ENCODE measurements at regions not wholly inside any gene's neighbourhood (a gene's known extent, or its start where the extent isn't known, plus 50 kb on each side); places are given as distances from the start of the nearest gene placed in this dataset.

GRCh38 chr1:199725002-199725565 lies 302.4 kb upstream of the NR5A2 start:
- no peak overlapping the region for H2AK5ac ChIP-seq (ENCODE audit: low read length, severe bottlenecking)
- H3K27ac ChIP-seq (ENCODE audit: low read length, poor library complexity, severe bottlenecking), result no peak overlapping the region
- WGBS, result 95% methylated on average over 3 of the region's 3 CpGs

GRCh38 chr1:199727682-199728081 lies 299.8 kb upstream of the NR5A2 start:
- Histone ChIP-seq H3K9me3 (ENCODE audit: control insufficient read depth, low read length) (no peaks in the 10 kb centered on the region), H3K9ac (ENCODE audit: low read length) (no peak overlapping the region), H2BK5ac (ENCODE audit: low read depth, low read length, poor library complexity, severe bottlenecking) (no peak overlapping the region), H2BK120ac (ENCODE audit: low read depth, low read length) (no peak overlapping the region), H4K8ac (ENCODE audit: low read length) (no peak overlapping the region), H2AFZ (ENCODE audit: low read depth, low read length) (no peak overlapping the region), H4K91ac (ENCODE audit: low read length) (no peak overlapping the region), H3K36me3 (ENCODE audit: control insufficient read depth in 1 of 2, insufficient read depth in 2 of 2, low read depth in 1 of 2, low read length in 2 of 2) (no peaks in the 10 kb centered on the region), H3K23ac (ENCODE audit: low read length in 2 of 2) (no peak overlapping the region), H3K14ac (ENCODE audit: low read length in 2 of 2) (no peak overlapping the region), H3K4me2 (ENCODE audit: low read length, poor library complexity, severe bottlenecking) (no peak overlapping the region), H3K27me3 (ENCODE audit: control insufficient read depth in 1 of 2, insufficient read depth in 1 of 2, low read length in 2 of 2) (no peaks in the 10 kb centered on the region), H2AK5ac (ENCODE audit: low read length, severe bottlenecking) (no peak overlapping the region), H2BK15ac (ENCODE audit: low read depth, poor library complexity, severe bottlenecking) (no peak overlapping the region), H3K4me1 (ENCODE audit: control insufficient read depth, insufficient read depth, low read depth, low read length) (no peaks in the 10 kb centered on the region), H3K79me1 (replicated peaks; ENCODE audit: low read length, poor library complexity, severe bottlenecking) (no peaks in the 10 kb centered on the region), H3K27ac (ENCODE audit: low read length, poor library complexity, severe bottlenecking) (no peak overlapping the region), H3K18ac (ENCODE audit: low read depth in 1 of 2, low read length in 2 of 2) (no peak overlapping the region), H3K4me3 (ENCODE audit: insufficient read depth in 1 of 2, low read depth in 1 of 2, low read length in 2 of 2) (no peak overlapping the region), H2BK12ac (ENCODE audit: low read length in 2 of 2) (no peak overlapping the region), H3K4ac (ENCODE audit: low read depth in 1 of 2, low read length in 2 of 2) (no peak overlapping the region)
- DNase-seq, result no peak
- WGBS, result 95% methylated on average over 2 of the region's 2 CpGs

More at GRCh38 chr1:199725002-199725565, 302.4 kb upstream of the NR5A2 start:
- Histone ChIP-seq H3K9me3 (ENCODE audit: control insufficient read depth, low read length) (no peaks in the 10 kb centered on the region), H3K4me3 (ENCODE audit: insufficient read depth in 1 of 2, low read depth in 1 of 2, low read length in 2 of 2) (no peak overlapping the region), H3K36me3 (ENCODE audit: control insufficient read depth in 1 of 2, insufficient read depth in 2 of 2, low read depth in 1 of 2, low read length in 2 of 2) (no peaks in the 10 kb centered on the region), H2AFZ (ENCODE audit: low read depth, low read length) (no peak overlapping the region), H3K27me3 (ENCODE audit: control insufficient read depth in 1 of 2, insufficient read depth in 1 of 2, low read length in 2 of 2) (no peaks in the 10 kb centered on the region), H4K91ac (ENCODE audit: low read length) (no peak overlapping the region), H3K4ac (ENCODE audit: low read depth in 1 of 2, low read length in 2 of 2) (no peak overlapping the region), H3K23ac (ENCODE audit: low read length in 2 of 2) (no peak overlapping the region), H2BK15ac (ENCODE audit: low read depth, poor library complexity, severe bottlenecking) (no peak overlapping the region), H3K4me2 (ENCODE audit: low read length, poor library complexity, severe bottlenecking) (no peak overlapping the region), H3K4me1 (ENCODE audit: control insufficient read depth, insufficient read depth, low read depth, low read length) (no peaks in the 10 kb centered on the region), H3K9ac (ENCODE audit: low read length) (no peak overlapping the region), H2BK120ac (ENCODE audit: low read depth, low read length) (no peak overlapping the region), H2BK5ac (ENCODE audit: low read depth, low read length, poor library complexity, severe bottlenecking) (no peak overlapping the region), H4K8ac (ENCODE audit: low read length) (no peak overlapping the region), H3K79me1 (replicated peaks; ENCODE audit: low read length, poor library complexity, severe bottlenecking) (no peaks in the 10 kb centered on the region), H3K18ac (ENCODE audit: low read depth in 1 of 2, low read length in 2 of 2) (no peak overlapping the region), H3K14ac (ENCODE audit: low read length in 2 of 2) (no peak overlapping the region), H2BK12ac (ENCODE audit: low read length in 2 of 2) (no peak overlapping the region)
- DNase-seq, result no peak

- Histone ChIP-seq H3K36me3 (ENCODE audit: control insufficient read depth in 1 of 2, insufficient read depth in 2 of 2, low read depth in 1 of 2, low read length in 2 of 2) (no peaks in the 10 kb centered on the region), H3K4me1 (ENCODE audit: control insufficient read depth, insufficient read depth, low read depth, low read length) (no peaks in the 10 kb centered on the region), H2BK15ac (ENCODE audit: low read depth, poor library complexity, severe bottlenecking) (no peak overlapping the region), H3K23ac (ENCODE audit: low read length in 2 of 2) (no peak overlapping the region), H3K9me3 (ENCODE audit: control insufficient read depth, low read length) (no peaks in the 10 kb centered on the region), H2AK5ac (ENCODE audit: low read length, severe bottlenecking) (no peak overlapping the region), H3K14ac (ENCODE audit: low read length in 2 of 2) (no peak overlapping the region), H3K79me1 (replicated peaks; ENCODE audit: low read length, poor library complexity, severe bottlenecking) (no peaks in the 10 kb centered on the region), H2BK120ac (ENCODE audit: low read depth, low read length) (no peak overlapping the region), H3K4me3 (ENCODE audit: insufficient read depth in 1 of 2, low read depth in 1 of 2, low read length in 2 of 2) (no peak overlapping the region), H2BK12ac (ENCODE audit: low read length in 2 of 2) (no peak overlapping the region), H3K27ac (ENCODE audit: low read length, poor library complexity, severe bottlenecking) (no peak overlapping the region), H2BK5ac (ENCODE audit: low read depth, low read length, poor library complexity, severe bottlenecking) (no peak overlapping the region), H3K4ac (ENCODE audit: low read depth in 1 of 2, low read length in 2 of 2) (no peak overlapping the region), H3K9ac (ENCODE audit: low read length) (no peak overlapping the region), H2AFZ (ENCODE audit: low read depth, low read length) (no peak overlapping the region), H3K18ac (ENCODE audit: low read depth in 1 of 2, low read length in 2 of 2) (no peak overlapping the region), H4K91ac (ENCODE audit: low read length) (no peak overlapping the region), H3K27me3 (ENCODE audit: control insufficient read depth in 1 of 2, insufficient read depth in 1 of 2, low read length in 2 of 2) (no peaks in the 10 kb centered on the region), H4K8ac (ENCODE audit: low read length) (no peak overlapping the region), H3K4me2 (ENCODE audit: low read length, poor library complexity, severe bottlenecking) (no peak overlapping the region)
- no peak for DNase-seq
- no CpG with 5 or more reads among the region's 2 CpGs for WGBS
Measured at GRCh38 chr1:199728345-199728744, 299.2 kb upstream of the NR5A2 start.

- H3K79me1 ChIP-seq (replicated peaks; ENCODE audit: low read length, poor library complexity, severe bottlenecking), result no peaks in the 10 kb centered on the region
- no peak overlapping the region for H2BK15ac ChIP-seq (ENCODE audit: low read depth, poor library complexity, severe bottlenecking)
- no peak overlapping the region for H2AK5ac ChIP-seq (ENCODE audit: low read length, severe bottlenecking)
- WGBS, result no CpG with 5 or more reads among the region's 2 CpGs
- no peaks in the 10 kb centered on the region for H3K36me3 ChIP-seq (ENCODE audit: control insufficient read depth in 1 of 2, insufficient read depth in 2 of 2, low read depth in 1 of 2, low read length in 2 of 2)
- H4K91ac ChIP-seq (ENCODE audit: low read length), result no peak overlapping the region
- no peak overlapping the region for H3K4ac ChIP-seq (ENCODE audit: low read depth in 1 of 2, low read length in 2 of 2)
- H3K27me3 ChIP-seq (ENCODE audit: control insufficient read depth in 1 of 2, insufficient read depth in 1 of 2, low read length in 2 of 2), result no peaks in the 10 kb centered on the region
- H3K9me3 ChIP-seq (ENCODE audit: control insufficient read depth, low read length), result no peaks in the 10 kb centered on the region
- H3K18ac ChIP-seq (ENCODE audit: low read depth in 1 of 2, low read length in 2 of 2), result no peak overlapping the region
- no peak overlapping the region for H3K27ac ChIP-seq (ENCODE audit: low read length, poor library complexity, severe bottlenecking)
- no peak overlapping the region for H3K14ac ChIP-seq (ENCODE audit: low read length in 2 of 2)
- no peak overlapping the region for H2AFZ ChIP-seq (ENCODE audit: low read depth, low read length)
- H2BK12ac ChIP-seq (ENCODE audit: low read length in 2 of 2), result no peak overlapping the region
- DNase-seq, result no peak
- no peak overlapping the region for H3K23ac ChIP-seq (ENCODE audit: low read length in 2 of 2)
- no peak overlapping the region for H4K8ac ChIP-seq (ENCODE audit: low read length)
- no peaks in the 10 kb centered on the region for H3K4me1 ChIP-seq (ENCODE audit: control insufficient read depth, insufficient read depth, low read depth, low read length)
- H2BK120ac ChIP-seq (ENCODE audit: low read depth, low read length), result no peak overlapping the region
- H3K9ac ChIP-seq (ENCODE audit: low read length), result no peak overlapping the region
- no peak overlapping the region for H3K4me2 ChIP-seq (ENCODE audit: low read length, poor library complexity, severe bottlenecking)
- no peak overlapping the region for H2BK5ac ChIP-seq (ENCODE audit: low read depth, low read length, poor library complexity, severe bottlenecking)
- H3K4me3 ChIP-seq (ENCODE audit: insufficient read depth in 1 of 2, low read depth in 1 of 2, low read length in 2 of 2), result no peak overlapping the region
Measured at GRCh38 chr1:199733125-199733524, 294.4 kb upstream of the NR5A2 start.

Measured in mesenchymal stem cell (in vitro differentiated cells and primary cell).